Lower leg skin (tissue), 3 donors: ENCODE measurements at regions not wholly inside any gene's neighbourhood (a gene's known extent, or its start where the extent isn't known, plus 50 kb on each side); places are given as distances from the start of the nearest gene placed in this dataset.

Experiments used
- POLR2A ChIP-seq, 2 donors: fragments of 450-650 bp; IDR thresholded peaks; one replicate each; pipeline ENCODE4 v1.6.1; 2016 to 2017; ENCODE audit warnings: antibody characterized with exemption in 2 of 2, mild to moderate bottlenecking in 1 of 2, moderate library complexity in 1 of 2
- TF ChIP-seq, protein P1 (sequence below), 3 donors: fragments of 450-650 bp; IDR thresholded peaks; one replicate each; pipeline ENCODE4 v1.5.1; 2016; ENCODE audit warnings: antibody characterized with exemption in 3 of 3, mild to moderate bottlenecking in 3 of 3, moderate library complexity in 2 of 3

DNA sequence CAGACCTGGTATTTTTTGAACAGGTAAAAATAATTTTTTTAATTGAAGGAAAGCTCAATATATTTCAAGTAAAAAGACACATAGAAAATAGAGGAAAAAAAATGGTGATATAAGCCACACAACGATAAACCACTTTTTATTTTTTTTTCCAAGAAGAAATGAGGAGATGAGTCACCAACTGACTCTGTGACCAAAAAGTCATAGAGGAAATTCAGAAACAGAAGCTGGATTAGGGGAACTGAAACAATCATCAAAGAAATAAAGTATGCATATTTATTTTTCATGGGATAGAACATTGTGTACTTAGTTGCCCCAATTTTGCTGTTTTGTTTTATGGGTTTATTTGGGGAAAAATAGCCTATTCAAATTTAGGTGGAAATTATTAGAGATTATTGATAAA lies 176.8 kb upstream of the AGR3 start:
- TF ChIP-seq, protein P1, sequence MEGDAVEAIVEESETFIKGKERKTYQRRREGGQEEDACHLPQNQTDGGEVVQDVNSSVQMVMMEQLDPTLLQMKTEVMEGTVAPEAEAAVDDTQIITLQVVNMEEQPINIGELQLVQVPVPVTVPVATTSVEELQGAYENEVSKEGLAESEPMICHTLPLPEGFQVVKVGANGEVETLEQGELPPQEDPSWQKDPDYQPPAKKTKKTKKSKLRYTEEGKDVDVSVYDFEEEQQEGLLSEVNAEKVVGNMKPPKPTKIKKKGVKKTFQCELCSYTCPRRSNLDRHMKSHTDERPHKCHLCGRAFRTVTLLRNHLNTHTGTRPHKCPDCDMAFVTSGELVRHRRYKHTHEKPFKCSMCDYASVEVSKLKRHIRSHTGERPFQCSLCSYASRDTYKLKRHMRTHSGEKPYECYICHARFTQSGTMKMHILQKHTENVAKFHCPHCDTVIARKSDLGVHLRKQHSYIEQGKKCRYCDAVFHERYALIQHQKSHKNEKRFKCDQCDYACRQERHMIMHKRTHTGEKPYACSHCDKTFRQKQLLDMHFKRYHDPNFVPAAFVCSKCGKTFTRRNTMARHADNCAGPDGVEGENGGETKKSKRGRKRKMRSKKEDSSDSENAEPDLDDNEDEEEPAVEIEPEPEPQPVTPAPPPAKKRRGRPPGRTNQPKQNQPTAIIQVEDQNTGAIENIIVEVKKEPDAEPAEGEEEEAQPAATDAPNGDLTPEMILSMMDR (IDR thresholded peaks at IDR 0.05), result no peak
- TF ChIP-seq POLR2A (IDR thresholded peaks at IDR 0.05), result no peak
